Astrocyte (in vitro differentiated cells and primary cell): ENCODE measurements at regions not wholly inside any gene's neighbourhood (a gene's known extent, or its start where the extent isn't known, plus 50 kb on each side); places are given as distances from the start of the nearest gene placed in this dataset.

Experiments
- EZH2 ChIP-seq: IDR thresholded peaks from 2 replicates; pipeline ENCODE4 v1.6.1; 2012; ENCODE audit warnings: mild to moderate bottlenecking, low read length, inconsistent platforms; ENCODE audit not compliant: insufficient read depth
- TF ChIP-seq, protein P1 (sequence below): IDR thresholded peaks from 2 replicates; pipeline ENCODE4 v1.5.1; 2011; ENCODE audit warnings: low read depth, mild to moderate bottlenecking, inconsistent platforms, low read length, moderate library complexity; ENCODE audit not compliant: insufficient read depth

DNA sequence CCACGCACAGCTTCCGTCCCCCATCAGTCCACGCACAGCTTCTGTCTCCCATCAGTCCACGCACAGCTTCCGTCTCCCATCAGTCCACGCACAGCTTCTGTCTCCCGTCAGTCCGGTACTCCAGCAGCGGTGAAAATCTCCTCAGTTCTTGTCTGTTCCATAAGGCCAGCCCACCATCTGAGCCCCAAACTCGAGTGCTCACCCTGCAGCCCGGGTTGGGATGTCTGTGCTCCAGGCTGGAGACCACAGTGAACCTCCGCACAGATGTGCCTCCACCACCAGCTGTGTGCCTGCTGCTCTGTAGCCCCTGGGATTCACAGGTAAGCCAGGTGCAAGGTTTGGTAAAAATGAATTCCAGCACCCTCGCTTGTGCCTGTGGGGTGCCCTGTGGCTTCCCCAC lies 258.6 kb downstream of the NPHP4 start:
- TF ChIP-seq, protein P1, sequence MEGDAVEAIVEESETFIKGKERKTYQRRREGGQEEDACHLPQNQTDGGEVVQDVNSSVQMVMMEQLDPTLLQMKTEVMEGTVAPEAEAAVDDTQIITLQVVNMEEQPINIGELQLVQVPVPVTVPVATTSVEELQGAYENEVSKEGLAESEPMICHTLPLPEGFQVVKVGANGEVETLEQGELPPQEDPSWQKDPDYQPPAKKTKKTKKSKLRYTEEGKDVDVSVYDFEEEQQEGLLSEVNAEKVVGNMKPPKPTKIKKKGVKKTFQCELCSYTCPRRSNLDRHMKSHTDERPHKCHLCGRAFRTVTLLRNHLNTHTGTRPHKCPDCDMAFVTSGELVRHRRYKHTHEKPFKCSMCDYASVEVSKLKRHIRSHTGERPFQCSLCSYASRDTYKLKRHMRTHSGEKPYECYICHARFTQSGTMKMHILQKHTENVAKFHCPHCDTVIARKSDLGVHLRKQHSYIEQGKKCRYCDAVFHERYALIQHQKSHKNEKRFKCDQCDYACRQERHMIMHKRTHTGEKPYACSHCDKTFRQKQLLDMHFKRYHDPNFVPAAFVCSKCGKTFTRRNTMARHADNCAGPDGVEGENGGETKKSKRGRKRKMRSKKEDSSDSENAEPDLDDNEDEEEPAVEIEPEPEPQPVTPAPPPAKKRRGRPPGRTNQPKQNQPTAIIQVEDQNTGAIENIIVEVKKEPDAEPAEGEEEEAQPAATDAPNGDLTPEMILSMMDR: no peak
- no peak for TF ChIP-seq EZH2
